SU-DHL-6 (cell line): ENCODE measurements at regions not wholly inside any gene's neighbourhood (a gene's known extent, or its start where the extent isn't known, plus 50 kb on each side); places are given as distances from the start of the nearest gene placed in this dataset.

Experiments
- H2AFZ ChIP-seq: fragments of 200-600 bp; sonication (generic); 2 replicates; pipeline ENCODE4 v1.6.1; 2014; ENCODE audit warnings: low read depth, mild to moderate bottlenecking, moderate library complexity, mixed read lengths, antibody characterized with exemption, low read length; ENCODE audit not compliant: severe bottlenecking
- H3F3A ChIP-seq: fragments of 200-600 bp; shearing (Covaris generic); 2 replicates; pipeline ENCODE4 v1.6.0; 2016; ENCODE audit warnings: antibody characterized with exemption, mild to moderate bottlenecking; ENCODE audit not compliant: insufficient read depth
- H3K27ac ChIP-seq: fragments of 200-600 bp; sonication (generic); 2 replicates; pipeline ENCODE4 v1.5.1; 2016; ENCODE audit warnings: low read depth, mild to moderate bottlenecking, low read length, moderate library complexity, mixed read lengths
- H3K27me3 ChIP-seq: fragments of 200-600 bp; sonication (generic), shearing (Covaris generic); 2 replicates; pipeline ENCODE4 v1.6.0; 2014; ENCODE audit warnings: mild to moderate bottlenecking, low read length
- H3K36me3 ChIP-seq: fragments of 200-600 bp; sonication (generic); 2 replicates; pipeline ENCODE4 v1.6.1; 2014; ENCODE audit warnings: mild to moderate bottlenecking, low read length, mixed read lengths
- H3K4me2 ChIP-seq: fragments of 300-600, 200-600 bp; shearing (Covaris generic), sonication (generic); 2 replicates; pipeline ENCODE4 v1.6.0; 2014; ENCODE audit warnings: low read length, low read depth, mild to moderate bottlenecking; ENCODE audit not compliant: poor library complexity, severe bottlenecking
- H3K4me3 ChIP-seq: fragments of 200-600 bp; sonication (generic); 2 replicates; pipeline ENCODE4 v1.5.1; 2014; ENCODE audit warnings: antibody characterized with exemption, low read length, mild to moderate bottlenecking, mixed read lengths; ENCODE audit not compliant: insufficient read depth, poor library complexity, severe bottlenecking
- H3K79me2 ChIP-seq: fragments of 200-600 bp; sonication (generic); 2 replicates; pipeline ENCODE4 v1.6.1; 2014; ENCODE audit warnings: mild to moderate bottlenecking, low read length, moderate library complexity; ENCODE audit not compliant: insufficient read depth
- H3K9ac ChIP-seq: fragments of 200-600 bp; sonication (generic); 2 replicates; pipeline ENCODE4 v1.7.0; 2014; ENCODE audit warnings: mild to moderate bottlenecking, low read length
- H3K9me2 ChIP-seq: fragments of 200-600 bp; sonication (generic); replicated peaks from 2 replicates; pipeline ENCODE4 v1.6.1; 2014; ENCODE audit warnings: low read length; ENCODE audit not compliant: insufficient read depth
- H3K9me3 ChIP-seq: fragments of 200-600 bp; sonication (generic); 2 replicates; pipeline ENCODE4 v1.6.1; 2014; ENCODE audit warnings: low read length, mixed read lengths; ENCODE audit not compliant: insufficient read depth
- H4K20me1 ChIP-seq: fragments of 200-600 bp; sonication (generic); 2 replicates; pipeline ENCODE4 v1.6.1; 2014; ENCODE audit warnings: low read depth, mild to moderate bottlenecking, antibody characterized with exemption, low read length, moderate library complexity, mixed read lengths
- EZH2phosphoT487 ChIP-seq: fragments of 200-600 bp; sonication (generic), shearing (Covaris generic); conservative IDR thresholded peaks from 2 replicates; pipeline ENCODE4 v1.6.1; 2018; ENCODE audit warnings: mild to moderate bottlenecking, antibody characterized with exemption, low read length, moderate library complexity, mixed read lengths
- TF ChIP-seq, protein P1 (sequence below): fragments of 200-600 bp; sonication (generic); IDR thresholded peaks from one replicate; pipeline ENCODE4 v1.5.1; 2017; ENCODE audit warnings: antibody characterized with exemption, mild to moderate bottlenecking, low read length, moderate library complexity; ENCODE audit not compliant: insufficient read depth, poor library complexity, severe bottlenecking

DNA sequence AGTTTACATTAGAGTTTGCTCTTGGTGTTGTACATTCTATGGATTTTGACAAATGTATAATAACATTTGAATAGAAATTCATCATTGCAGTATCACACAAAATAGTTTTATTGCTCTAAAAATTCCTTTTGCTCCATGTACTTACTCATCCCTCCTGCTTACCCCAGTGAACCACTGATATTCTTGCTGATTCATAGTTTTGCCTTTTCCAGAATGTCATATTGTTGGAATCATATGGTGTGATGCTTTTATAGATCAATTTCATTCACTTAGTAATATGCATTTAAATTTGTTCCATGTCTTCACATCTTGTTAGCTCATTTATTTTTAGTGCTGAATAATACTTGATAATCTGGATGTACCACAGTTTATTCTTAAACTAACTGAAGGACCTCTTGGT is 1593.2 kb downstream of the C4orf33 start:
- H3K4me3 ChIP-seq = no peak overlapping the region

GRCh38 chr4:130698251-130698650 is 1602.3 kb downstream of the C4orf33 start:
- Histone ChIP-seq H3K4me3 (no peak overlapping the region), H3K9me3 (no peaks in the 10 kb centered on the region), H3F3A (no peaks in the 10 kb centered on the region), H3K4me2 (no peak overlapping the region), H4K20me1 (no peaks in the 10 kb centered on the region), H3K36me3 (no peaks in the 10 kb centered on the region), H3K27me3 (no peaks in the 10 kb centered on the region), H3K9me2 (no peaks in the 10 kb centered on the region), H2AFZ (no peak overlapping the region), H3K9ac (no peak overlapping the region), H3K27ac (no peak overlapping the region), H3K79me2 (no peaks in the 10 kb centered on the region)
- TF ChIP-seq, protein P1, sequence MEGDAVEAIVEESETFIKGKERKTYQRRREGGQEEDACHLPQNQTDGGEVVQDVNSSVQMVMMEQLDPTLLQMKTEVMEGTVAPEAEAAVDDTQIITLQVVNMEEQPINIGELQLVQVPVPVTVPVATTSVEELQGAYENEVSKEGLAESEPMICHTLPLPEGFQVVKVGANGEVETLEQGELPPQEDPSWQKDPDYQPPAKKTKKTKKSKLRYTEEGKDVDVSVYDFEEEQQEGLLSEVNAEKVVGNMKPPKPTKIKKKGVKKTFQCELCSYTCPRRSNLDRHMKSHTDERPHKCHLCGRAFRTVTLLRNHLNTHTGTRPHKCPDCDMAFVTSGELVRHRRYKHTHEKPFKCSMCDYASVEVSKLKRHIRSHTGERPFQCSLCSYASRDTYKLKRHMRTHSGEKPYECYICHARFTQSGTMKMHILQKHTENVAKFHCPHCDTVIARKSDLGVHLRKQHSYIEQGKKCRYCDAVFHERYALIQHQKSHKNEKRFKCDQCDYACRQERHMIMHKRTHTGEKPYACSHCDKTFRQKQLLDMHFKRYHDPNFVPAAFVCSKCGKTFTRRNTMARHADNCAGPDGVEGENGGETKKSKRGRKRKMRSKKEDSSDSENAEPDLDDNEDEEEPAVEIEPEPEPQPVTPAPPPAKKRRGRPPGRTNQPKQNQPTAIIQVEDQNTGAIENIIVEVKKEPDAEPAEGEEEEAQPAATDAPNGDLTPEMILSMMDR = no peak
- no peak for TF ChIP-seq EZH2phosphoT487

More for the DNA sequence above, 1593.2 kb downstream of the C4orf33 start:
- TF ChIP-seq, protein P1 = no peak
- TF ChIP-seq EZH2phosphoT487 = no peak
- Histone ChIP-seq H3K79me2 (no peaks in the 10 kb centered on the region), H3K4me2 (no peak overlapping the region), H3K27ac (no peak overlapping the region), H3K36me3 (no peaks in the 10 kb centered on the region), H4K20me1 (no peaks in the 10 kb centered on the region), H3F3A (no peaks in the 10 kb centered on the region), H3K9me3 (no peaks in the 10 kb centered on the region), H3K27me3 (no peaks in the 10 kb centered on the region), H2AFZ (no peak overlapping the region), H3K9ac (no peak overlapping the region), H3K9me2 (no peaks in the 10 kb centered on the region)

DNA sequence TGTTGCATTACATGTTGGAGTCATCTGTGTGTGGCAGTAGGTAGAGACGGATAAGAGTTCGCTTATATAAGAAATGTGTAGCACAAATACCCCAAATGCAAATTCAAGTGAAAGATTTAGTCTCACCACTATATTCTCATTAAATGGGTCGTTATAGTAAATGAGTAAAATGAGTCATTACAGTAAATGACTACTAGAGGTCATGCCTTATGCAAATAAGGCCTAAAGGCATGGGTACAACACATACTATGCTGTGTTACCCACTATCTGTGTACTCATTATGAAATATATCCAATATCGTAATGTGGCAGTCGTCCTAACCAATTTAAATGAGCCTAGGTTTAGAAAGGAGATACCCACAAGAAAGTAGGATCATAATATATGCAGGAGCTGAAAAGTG is 1603.1 kb downstream of the C4orf33 start:
- TF ChIP-seq, protein P1 = no peak
- TF ChIP-seq EZH2phosphoT487 = no peak
- Histone ChIP-seq H4K20me1 (no peaks in the 10 kb centered on the region), H3K4me2 (no peak overlapping the region), H3K79me2 (no peaks in the 10 kb centered on the region), H3K4me3 (no peak overlapping the region), H3K27me3 (no peaks in the 10 kb centered on the region), H3F3A (no peaks in the 10 kb centered on the region), H3K9me3 (no peaks in the 10 kb centered on the region), H2AFZ (no peak overlapping the region), H3K36me3 (no peaks in the 10 kb centered on the region), H3K9ac (no peak overlapping the region), H3K27ac (no peak overlapping the region), H3K9me2 (no peaks in the 10 kb centered on the region)
